Inferior parietal cortex (tissue), 1 donor: ENCODE measurements at regions not wholly inside any gene's neighbourhood (a gene's known extent, or its start where the extent isn't known, plus 50 kb on each side); places are given as distances from the start of the nearest gene placed in this dataset.

Experiments
- DNase-seq: peaks from one replicate; pipeline ENCODE4 v3.0.0-alpha.2; 2016; ENCODE audit errors: extremely low spot score

- no peak for DNase-seq
Measured at GRCh38 chr3:41148478-41148877, 50.8 kb upstream of the CTNNB1 start.

DNA sequence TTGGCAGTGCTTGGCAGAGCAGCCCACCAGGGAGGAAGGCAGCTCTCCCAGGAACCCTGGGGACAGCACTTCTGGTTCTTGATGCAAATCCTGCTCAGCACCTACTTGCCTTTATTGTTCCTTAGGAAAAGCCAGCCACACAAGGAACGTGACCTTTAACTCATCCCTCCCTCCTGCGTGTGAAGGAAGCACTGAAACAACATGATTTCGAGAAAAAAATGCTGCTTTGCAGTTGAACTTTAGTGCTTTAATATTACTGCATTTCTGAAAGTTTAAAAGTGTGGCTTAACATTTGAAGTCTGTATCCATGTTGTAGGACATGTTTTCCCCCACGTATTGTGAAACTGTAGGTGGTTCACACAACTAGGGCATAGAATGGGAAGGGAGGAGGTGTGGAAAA is 50.4 kb upstream of the CTNNB1 start:
- no peak for DNase-seq
